ENCODE measurements at regions not wholly inside any gene's neighbourhood (a gene's known extent, or its start where the extent isn't known, plus 50 kb on each side); places are given as distances from the start of the nearest gene placed in this dataset.
"Not testable (repeated sequence)": the region's sequence is repeated elsewhere in the genome, so short reads cannot be mapped to it uniquely, and the experiment has no call there.

DNA sequence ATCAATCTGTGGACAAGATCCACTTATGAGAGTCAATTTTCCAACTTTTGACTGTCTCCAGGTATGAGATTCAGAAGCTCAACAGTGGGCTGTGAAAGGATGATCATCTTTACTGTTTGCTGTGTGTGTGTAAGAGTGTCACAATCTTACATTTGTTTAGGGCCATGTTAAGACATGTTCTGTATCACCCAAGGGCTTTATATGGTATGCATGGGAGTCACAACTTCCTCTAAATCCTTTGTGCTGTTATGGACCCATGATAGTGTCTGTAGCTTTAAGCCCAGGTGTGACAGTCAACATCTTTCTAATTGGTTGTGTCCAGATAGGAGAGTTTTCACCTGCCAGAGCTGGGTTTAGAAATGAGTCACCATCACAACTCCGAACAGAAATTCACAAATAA, 70.2 kb downstream of the ZNF726 start:
- not testable (repeated sequence) for DNase-seq (ENCODE audit: low read depth in 2 of 2)

DNA sequence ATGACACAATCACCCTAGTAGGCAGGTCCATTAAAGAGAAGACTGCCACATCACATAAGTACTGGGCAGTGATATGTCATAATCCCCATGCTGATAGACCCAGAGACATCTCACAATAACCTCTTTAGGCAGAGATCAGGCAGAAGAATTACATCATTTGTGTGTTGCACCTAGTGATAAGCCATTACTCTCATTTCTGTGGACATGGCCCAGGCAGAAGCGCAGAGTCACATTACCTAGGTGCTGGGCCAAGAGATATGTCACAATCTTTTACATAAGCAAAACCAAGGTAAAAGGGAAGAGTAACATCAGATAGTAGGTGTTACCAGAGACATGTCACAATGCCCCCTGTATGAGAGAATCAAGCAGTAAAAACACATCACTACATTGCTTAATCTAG, 71.9 kb downstream of the ZNF726 start:
- DNase-seq (ENCODE audit: low read depth in 2 of 2) = no peak

DNA sequence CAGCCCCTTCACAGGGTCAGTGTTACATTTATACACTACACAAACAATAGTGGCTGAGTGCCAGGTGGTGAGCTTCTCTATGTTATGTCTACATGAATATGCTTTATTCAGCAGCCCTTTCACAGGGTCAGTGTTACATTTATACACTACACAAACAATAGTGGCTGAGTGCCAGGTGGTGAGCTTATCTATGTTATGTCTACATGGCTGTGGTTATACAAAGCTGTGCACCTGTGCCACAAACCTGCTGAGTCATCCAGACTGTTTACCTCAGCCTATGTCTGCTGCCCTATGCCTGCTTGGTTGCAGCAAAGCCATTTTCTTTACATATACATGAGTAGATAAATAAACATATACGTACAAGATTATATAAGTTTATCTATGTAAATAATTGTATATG, 76.5 kb downstream of the ZNF726 start:
- no peak for DNase-seq (ENCODE audit: low read depth in 2 of 2)

DNA sequence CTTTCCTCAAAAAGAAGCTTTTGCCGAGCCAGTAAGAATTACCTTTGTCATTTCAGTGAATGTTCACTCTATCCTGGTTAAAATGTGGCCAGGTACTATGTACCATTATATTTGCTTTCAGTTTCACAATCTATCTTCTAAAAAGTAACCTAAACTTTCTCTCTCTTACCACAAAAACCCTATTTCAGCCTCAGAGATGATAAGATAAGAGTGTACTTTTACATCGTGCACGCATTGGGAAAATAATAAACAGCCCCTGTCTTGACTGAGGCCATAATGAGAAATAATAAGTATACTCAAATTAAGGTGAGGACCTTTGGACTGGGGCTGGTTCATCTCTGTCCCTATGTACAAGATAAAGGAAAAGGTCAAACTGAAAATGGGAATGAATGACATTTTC, 77.7 kb downstream of the ZNF726 start:
- no peak for DNase-seq (ENCODE audit: low read depth in 2 of 2)

DNA sequence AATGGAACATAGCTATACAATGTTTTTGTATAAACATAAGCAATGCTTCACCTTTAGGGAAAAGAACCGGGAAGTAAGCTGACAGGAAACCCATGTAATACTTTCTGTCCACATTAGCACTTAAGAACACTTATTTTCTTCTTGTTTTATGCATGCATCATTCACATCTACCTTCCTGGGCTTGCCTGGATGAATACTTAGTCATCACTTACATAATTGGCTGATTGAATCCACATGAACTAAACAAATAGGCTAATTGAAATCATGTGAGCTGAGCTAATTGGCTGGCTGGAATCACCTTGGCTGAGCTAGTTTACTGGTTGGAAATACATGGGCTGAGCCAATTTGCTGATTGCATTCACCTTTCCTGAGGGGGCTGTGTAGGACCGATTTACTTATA, 78.8 kb downstream of the ZNF726 start:
- DNase-seq (ENCODE audit: low read depth in 2 of 2) = no peak

DNA sequence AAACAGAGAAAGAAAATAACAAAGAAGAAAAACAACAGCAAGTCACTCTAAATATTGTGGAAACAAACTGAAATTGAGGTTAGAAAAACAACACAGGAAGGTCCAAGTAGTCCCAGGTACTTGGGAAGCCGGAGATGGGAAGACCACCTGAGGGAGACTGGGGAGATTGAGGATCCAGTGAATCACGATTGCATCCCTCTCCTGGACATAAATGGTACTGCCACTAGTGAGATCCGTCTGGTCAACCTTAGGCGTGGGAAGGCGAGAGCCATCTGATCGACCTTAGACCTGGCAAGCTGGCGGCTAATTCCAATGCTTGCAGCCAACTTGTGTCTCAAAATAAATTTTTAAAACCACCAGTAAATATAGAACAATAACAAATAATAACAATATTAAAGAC, 81.9 kb downstream of the ZNF726 start:
- no peak for DNase-seq (ENCODE audit: low read depth in 2 of 2)

DNA sequence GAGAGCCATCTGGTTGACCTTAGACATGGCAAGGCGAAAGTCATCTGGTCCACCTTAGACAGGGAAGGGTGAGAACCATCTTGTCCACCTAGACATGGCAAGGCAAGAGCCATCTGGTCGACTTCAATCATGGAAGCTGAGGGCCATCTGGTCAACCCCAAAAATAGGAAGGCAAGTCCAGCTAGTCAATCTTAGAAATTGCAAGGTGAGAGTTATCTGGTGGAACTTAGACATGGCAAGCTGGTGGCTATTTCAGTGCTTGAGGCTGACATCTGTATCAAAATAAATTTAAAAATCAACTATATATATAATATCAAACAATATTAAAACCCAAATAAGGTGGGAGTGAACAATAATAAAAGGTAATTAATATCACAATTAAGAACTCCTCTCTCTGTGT, 83.9 kb downstream of the ZNF726 start:
- no peak for DNase-seq (ENCODE audit: low read depth in 2 of 2)

DNA sequence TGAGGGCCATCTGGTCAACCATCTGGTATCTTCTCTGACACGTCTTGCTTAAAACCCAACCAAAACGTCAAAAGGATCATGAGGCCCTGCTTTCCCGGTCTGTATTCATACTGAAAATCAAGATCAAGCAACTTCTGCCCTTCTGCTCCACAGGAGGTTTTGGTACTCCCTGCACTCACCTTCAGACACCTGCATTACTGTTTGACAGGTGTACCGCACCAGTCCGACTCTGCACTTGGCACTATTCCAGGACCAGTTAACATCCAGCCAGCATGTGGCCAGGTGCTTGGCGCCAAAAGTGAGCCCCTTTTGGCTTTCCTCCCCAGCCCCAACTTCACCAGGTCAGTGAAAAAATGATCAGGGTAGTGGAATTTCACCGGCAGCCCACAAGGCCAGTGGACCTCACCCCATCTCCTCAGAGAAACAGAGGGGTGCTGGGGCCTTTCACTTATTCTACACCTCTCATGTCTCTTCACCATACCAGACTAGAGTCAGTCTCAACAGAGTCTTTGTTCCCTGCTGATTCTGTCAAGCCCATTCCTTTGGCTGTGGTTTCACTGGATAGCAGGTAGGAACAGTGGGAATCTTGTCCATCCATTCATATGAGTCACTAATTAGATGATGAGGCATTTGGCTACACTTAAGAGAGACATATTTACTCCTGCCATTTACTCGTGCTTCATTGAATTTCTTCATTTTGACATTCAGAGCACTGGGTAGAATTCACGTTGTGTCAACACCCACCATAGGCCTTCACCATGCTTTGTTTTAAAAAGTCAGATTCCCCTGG, 85.3 kb downstream of the ZNF726 start:
- DNase-seq (ENCODE audit: low read depth in 2 of 2) = no peak

DNA sequence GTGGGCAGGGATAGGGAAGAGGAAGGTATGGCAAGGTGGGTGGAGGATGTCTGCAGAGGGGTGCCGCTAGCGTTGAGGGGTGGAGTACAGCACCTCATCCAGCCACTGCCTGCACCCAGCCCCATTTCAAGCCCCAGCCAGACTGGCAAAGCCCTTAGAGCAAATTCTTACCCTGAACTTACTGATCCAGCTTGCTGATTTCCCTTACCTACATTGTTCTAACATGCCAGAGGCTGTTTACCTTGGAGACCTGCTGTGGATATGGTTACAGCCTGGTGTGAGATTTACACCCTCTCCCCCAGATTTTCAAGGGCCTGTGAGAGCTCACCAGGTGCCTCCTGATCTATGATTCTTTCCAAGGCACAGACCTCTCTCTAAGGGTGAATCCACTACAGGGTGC, 86.0 kb downstream of the ZNF726 start:
- DNase-seq (ENCODE audit: low read depth in 2 of 2) = no peak

DNA sequence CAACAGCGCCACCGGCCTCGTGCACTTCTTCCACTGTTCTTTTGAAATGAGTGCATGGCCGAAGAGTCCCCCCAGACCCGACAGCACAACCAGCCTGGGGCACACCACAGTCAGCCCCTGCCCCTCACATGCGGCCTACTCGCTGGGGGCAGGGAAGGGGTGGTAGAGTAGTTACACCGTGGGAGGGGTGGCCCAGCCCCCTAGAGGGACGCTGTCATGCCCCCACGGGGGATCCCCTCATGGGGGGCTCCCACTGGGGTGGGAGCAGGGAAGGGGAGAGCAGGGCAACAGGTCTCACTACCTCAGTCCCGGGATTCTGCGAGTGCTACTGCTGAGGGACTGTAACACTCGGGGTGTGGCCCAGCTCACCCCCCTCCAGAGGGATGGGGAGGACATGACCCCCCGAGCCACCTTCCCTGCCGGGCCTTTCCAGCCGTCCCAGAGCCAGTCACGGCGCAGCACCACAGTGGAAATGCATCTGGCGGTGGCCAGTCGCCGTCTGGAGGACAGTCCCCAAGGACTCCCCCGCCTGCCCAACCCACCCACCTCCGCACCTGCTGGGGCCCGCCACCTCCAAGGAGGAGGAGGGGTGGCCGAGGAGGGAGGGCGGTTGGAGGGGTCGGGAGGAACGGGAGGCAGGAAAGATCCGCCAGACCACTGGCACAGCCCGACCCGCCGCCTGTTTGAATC, 84.6 kb upstream of the ZNF254 start:
- no peak for DNase-seq (ENCODE audit: low read depth in 2 of 2)

DNA sequence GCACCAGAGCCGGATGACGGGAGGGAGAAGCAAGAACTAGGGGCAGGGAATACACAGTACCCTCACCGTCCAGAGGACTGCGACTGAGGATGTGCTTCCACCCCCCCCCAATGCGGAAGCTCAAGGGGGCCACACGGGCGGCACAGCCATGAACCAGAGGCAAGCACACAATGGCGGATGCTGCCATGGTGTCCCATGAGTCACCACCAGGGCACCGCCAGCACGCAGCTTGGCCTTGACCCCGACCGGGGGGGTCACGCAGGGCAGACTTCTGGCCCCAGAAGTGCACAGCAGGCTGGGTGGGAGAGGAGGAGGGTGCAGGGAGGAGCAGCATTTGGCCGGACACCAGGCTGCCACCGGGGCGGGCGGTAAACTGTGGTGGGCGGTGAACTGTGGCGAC, 83.5 kb upstream of the ZNF254 start:
- no peak for DNase-seq (ENCODE audit: low read depth in 2 of 2)

DNA sequence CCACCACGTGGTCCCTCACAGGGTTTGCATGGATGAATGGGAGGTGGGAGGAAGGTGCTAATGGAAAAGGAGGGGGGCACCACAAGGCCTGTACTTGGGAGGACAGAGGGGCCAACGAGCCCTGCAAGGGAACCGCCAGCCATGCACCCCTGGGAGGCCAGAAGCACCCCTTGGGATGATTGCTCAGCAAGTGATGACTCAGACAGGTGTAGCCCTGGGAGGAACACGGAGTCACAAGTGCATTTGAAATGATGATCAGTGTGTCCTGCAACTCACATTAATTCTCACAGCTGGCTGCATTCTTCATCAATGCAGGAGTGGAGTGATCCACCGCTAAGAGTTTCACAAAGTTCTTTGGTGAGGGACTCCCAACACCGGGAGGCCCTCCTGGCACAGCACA, 82.8 kb upstream of the ZNF254 start:
- no peak for DNase-seq (ENCODE audit: low read depth in 2 of 2)

DNA sequence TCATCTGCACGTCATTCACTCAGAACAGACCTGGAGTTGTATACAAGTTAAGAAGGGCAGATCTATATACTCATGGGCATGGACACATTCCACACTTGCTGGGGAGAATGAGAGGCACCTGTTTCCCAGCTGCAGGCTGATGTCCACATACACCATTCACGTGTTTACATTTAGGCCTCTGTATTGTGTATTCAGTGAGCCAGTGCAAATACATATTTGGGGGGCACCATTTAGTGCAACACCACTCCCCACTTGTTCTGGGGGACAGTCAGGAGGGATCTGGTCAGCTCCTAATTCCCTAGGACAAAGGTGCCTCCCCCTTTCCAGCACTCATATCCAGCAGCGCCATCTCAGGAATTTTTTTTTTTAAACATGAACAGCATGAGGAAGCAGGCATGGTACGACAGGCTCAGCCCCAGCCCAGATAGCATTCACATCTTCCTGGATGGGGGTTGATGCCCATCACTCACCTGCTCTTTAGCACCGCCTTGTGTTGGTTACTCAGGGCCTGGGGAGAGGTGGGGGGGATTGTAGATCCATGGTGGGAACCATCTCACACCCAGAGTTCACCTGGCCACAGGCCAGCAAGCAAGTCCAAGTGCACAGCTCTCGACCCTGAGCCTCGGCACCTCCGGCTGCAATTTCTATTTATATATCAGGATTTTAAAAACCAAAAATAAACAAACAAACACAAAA, 56.9 kb upstream of the ZNF254 start:
- DNase-seq (ENCODE audit: low read depth in 2 of 2) = no peak

DNA sequence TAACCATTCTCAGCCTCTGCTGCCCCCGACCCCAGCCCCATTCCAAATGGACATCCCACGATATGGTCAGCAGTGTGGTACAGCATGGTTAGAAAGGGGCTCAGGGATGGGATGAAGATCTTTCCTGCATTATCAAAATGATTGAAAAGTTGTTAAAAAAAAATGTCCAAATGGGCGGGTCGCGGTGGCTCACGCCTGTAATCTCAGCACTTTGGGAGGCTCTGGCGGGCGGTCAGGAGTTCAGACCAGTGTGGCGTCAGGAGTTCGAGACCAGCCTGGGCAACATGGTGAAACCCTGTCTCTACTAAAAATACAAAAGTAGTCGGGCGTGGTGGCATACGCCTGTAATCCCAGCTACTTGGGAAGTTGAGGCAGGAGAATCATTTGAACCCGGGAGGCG, 54.3 kb upstream of the ZNF254 start:
- DNase-seq (ENCODE audit: low read depth in 2 of 2) = no peak

DNA sequence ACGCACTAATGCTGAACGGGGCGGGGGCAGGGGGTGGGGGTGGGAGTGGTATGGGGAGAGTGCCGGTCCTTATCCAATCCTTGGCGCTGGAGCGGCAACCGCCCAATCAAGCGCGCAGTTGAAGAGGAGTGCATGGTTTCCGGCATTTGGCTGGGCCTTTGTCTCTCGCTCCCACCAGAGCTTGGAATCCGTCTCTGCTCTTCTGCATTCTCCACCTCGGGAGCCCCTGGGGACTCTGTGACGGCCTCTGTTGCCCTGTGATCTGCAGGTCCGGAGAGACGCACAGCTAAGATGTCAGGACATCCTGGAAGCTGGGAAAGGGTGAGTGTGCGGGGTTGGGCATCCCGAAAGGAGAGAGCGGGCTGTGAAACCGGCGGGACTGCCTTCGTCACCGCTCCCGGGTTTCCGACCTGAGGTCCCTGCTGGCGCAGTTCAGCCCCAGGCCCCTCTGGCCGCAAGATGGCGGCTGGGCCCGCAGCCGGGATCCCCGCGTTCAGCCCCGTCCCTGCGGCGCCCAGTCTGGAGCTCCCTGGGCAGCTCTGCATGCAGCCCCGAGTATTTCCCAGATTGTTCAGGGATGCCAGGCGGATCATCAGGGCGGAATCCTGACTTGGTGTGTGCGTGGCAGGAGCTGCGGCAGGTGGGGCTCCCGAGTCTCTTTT, 53.6 kb upstream of the ZNF254 start:
- peak; percentile 60 to 67 for DNase-seq (ENCODE audit: low read depth in 2 of 2)

DNA sequence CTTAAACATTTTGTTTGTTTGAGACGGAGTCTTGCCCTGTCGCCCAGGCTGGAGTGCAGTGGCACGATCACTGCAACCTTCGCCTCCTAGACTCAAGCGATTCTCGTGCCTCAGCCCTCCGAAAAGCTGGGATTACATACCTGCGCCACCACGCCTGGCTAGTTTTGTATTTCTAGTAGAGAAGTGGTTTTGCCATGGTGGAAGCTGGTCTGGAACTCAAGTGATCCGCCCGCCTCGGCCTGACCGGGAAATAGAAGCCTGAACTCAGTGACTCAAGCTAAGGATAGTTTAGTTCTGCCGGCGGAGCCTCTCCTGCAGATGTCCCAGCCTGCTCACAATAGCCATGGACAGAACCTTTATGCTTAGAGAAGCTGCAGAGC, 53.0 kb upstream of the ZNF254 start:
- no peak for DNase-seq (ENCODE audit: low read depth in 2 of 2)

DNA sequence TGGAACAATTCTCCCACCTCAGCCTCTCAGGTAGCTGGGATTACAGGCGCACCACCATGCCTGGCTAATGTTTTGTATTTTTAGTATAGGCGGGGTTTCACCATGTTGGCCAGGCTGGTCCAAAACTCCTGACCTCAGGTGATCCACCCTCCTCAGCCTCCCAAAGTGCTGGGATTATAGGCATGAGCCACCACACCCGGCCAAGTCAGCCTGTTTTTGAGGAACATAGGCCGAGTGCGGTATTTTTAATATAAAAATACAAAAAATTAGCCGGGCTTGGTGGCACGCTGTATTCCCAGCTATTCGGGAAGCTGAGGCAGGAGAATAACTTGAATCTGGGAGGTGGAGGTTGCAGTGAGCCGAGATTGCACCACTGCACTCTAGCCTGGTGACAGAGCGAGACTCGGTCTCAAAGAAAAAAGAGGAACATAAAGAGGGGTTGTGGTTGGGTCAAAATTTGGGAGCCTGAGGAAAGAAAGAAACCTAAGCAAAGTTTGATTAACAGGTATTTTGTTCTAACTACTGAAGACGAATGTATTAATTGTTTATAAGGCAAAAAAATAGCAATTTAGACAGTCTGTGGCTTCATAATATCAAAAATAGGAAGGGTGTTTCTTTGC, 51.6 kb upstream of the ZNF254 start:
- DNase-seq (ENCODE audit: low read depth in 2 of 2) = not testable (repeated sequence)

Data from stimulated activated CD4-positive, alpha-beta T cell treated with anti-CD3 and anti-CD28 coated beads, Interleukin-1b, Interleukin-23, amount 100 ng/mL, for 4 hours (primary cell).